ENCODE measurements at regions not wholly inside any gene's neighbourhood (a gene's known extent, or its start where the extent isn't known, plus 50 kb on each side); places are given as distances from the start of the nearest gene placed in this dataset.

DNA sequence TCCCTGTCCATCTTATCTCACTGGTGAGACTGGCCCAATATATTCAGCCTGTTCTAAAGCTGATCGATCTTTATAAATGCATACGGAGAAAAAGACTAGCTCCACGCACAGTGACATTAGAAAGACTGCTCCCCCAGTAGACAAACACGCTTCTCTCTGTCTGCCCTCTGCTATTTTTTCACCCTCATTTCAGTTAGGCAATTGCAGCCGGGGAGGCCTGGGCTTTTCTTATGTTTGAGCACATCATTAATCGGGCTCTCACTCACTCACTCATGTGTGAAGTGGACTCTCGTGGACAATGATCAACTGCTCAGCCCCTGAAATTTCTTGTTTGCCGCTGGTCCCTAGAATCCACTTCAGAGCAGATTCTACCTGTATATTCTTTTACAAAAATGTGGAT is 824.7 kb upstream of the TENM3 start:
- TF ChIP-seq, protein P1, sequence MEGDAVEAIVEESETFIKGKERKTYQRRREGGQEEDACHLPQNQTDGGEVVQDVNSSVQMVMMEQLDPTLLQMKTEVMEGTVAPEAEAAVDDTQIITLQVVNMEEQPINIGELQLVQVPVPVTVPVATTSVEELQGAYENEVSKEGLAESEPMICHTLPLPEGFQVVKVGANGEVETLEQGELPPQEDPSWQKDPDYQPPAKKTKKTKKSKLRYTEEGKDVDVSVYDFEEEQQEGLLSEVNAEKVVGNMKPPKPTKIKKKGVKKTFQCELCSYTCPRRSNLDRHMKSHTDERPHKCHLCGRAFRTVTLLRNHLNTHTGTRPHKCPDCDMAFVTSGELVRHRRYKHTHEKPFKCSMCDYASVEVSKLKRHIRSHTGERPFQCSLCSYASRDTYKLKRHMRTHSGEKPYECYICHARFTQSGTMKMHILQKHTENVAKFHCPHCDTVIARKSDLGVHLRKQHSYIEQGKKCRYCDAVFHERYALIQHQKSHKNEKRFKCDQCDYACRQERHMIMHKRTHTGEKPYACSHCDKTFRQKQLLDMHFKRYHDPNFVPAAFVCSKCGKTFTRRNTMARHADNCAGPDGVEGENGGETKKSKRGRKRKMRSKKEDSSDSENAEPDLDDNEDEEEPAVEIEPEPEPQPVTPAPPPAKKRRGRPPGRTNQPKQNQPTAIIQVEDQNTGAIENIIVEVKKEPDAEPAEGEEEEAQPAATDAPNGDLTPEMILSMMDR (IDR thresholded peaks at IDR 0.05; ENCODE audit: borderline replicate concordance, extremely low read depth, low read length, poor library complexity, severe bottlenecking), result no peak
- no peak for TF ChIP-seq EZH2 (IDR thresholded peaks at IDR 0.05; ENCODE audit: borderline replicate concordance, low read depth, low read length, severe bottlenecking)
